Tibial artery (tissue), 4 donors: ENCODE measurements at regions not wholly inside any gene's neighbourhood (a gene's known extent, or its start where the extent isn't known, plus 50 kb on each side); places are given as distances from the start of the nearest gene placed in this dataset.
"Not testable (repeated sequence)": the region's sequence is repeated elsewhere in the genome, so short reads cannot be mapped to it uniquely, and the experiment has no call there.

Experiments used
- DNase-seq, 2 donors: peaks; one replicate each; pipeline ENCODE4 v3.0.0-alpha.2; 2019
- H3K27ac ChIP-seq, 2 donors: fragments of 200-600 bp; sonication (generic) in 1 of 2; 1 replicate in 1 of 2; 2 replicates in 1 of 2; pipeline ENCODE4 v1.5.1; 2018 to 2019; ENCODE audit warnings: mild to moderate bottlenecking in 1 of 2
- H3K27me3 ChIP-seq, 2 donors: fragments of 200-600 bp; sonication (generic) in 1 of 2; one replicate each; pipeline versions ENCODE4 v1.5.1 to v1.6.0; 2016 to 2019
- H3K36me3 ChIP-seq, 3 donors: fragments of 200-600 bp; sonication (generic) in 2 of 3; one replicate each; pipeline ENCODE4 v1.5.1; 2016 to 2019; ENCODE audit warnings: mild to moderate bottlenecking in 2 of 3
- H3K4me1 ChIP-seq, 4 donors: fragments of 200-600 bp; sonication (generic) in 2 of 4; 1 replicate in 3 of 4; 2 replicates in 1 of 4; pipeline ENCODE4 v1.5.1; 2016 to 2019
- H3K4me3 ChIP-seq, 2 donors: fragments of 200-600 bp; sonication (generic) in 1 of 2; 1 replicate in 1 of 2; 2 replicates in 1 of 2; pipeline ENCODE4 v1.5.1; 2018 to 2019; ENCODE audit warnings: mild to moderate bottlenecking in 2 of 2
- H3K9me3 ChIP-seq, 3 donors: fragments of 200-600 bp; sonication (generic) in 1 of 3; one replicate each; pipeline ENCODE4 v1.5.1; 2016 to 2019
- CTCF ChIP-seq, 2 experiments: fragments of 200-600 bp in 1 of 2; fragments of 450-650 bp in 1 of 2; IDR thresholded peaks; one replicate each; pipeline ENCODE4 v1.5.1; 2017 to 2019; ENCODE audit warnings: antibody characterized with exemption in 2 of 2, mild to moderate bottlenecking in 1 of 2, moderate library complexity in 1 of 2
- intact Hi-C: fragments of 100-400 bp; cut with DNase I; formaldehyde crosslinking; loops from one replicate; pipeline ENCODE4 v1.15.0; 2023; ENCODE audit warnings: low total_unique reads

- Histone ChIP-seq H3K27ac (no peak overlapping the region), H3K27me3 (no peaks in the 10 kb centered on the region), H3K4me3 (no peak overlapping the region), H3K9me3 (no peaks in the 10 kb centered on the region), H3K36me3 (no peaks in the 10 kb centered on the region), H3K4me1 (peaks cover 0 to 15% (median 0%) of the 10 kb centered on the region in 4 donors)
- no peak for DNase-seq
- TF ChIP-seq CTCF (IDR thresholded peaks at IDR 0.05) = no peak
- intact Hi-C loops = no loop called here
Measured at GRCh38 chr2:203629699-203630098, 76.7 kb upstream of the CD28 start.

- intact Hi-C loops = no loop called here
- no peak for DNase-seq
- H3K36me3 ChIP-seq = no peaks in the 10 kb centered on the region
- no peak overlapping the region for H3K27ac ChIP-seq
- peaks cover 0 to 15% (median 0%) of the 10 kb centered on the region in 4 donors for H3K4me1 ChIP-seq
- no peaks in the 10 kb centered on the region for H3K27me3 ChIP-seq
- H3K4me3 ChIP-seq = no peak overlapping the region
- no peaks in the 10 kb centered on the region for H3K9me3 ChIP-seq
- TF ChIP-seq CTCF (IDR thresholded peaks at IDR 0.05) = no peak
Measured at GRCh38 chr2:203631068-203631757, 75.2 kb upstream of the CD28 start.

- Histone ChIP-seq H3K36me3 (no peaks in the 10 kb centered on the region), H3K4me3 (no peak overlapping the region), H3K4me1 (peaks cover 0 to 14% (median 6%) of the 10 kb centered on the region in 4 donors), H3K27ac (peak overlapping the region in 1 of 2 donors; percentile 21), H3K9me3 (no peaks in the 10 kb centered on the region), H3K27me3 (no peaks in the 10 kb centered on the region)
- intact Hi-C loops = no loop called here
- DNase-seq = peak; percentile 45 to 68
- TF ChIP-seq CTCF (IDR thresholded peaks at IDR 0.05) = no peak
Measured at GRCh38 chr2:203636588-203637470, 69.6 kb upstream of the CD28 start.

GRCh38 chr2:203637471-203638167, 68.8 kb upstream of the CD28 start:
- Histone ChIP-seq H3K9me3 (no peaks in the 10 kb centered on the region), H3K36me3 (no peaks in the 10 kb centered on the region), H3K4me1 (peaks cover 0 to 14% (median 6%) of the 10 kb centered on the region in 4 donors), H3K27ac (peak overlapping the region in 1 of 2 donors; percentile 21), H3K27me3 (no peaks in the 10 kb centered on the region), H3K4me3 (no peak overlapping the region)
- intact Hi-C loops = no loop called here
- no peak for TF ChIP-seq CTCF (IDR thresholded peaks at IDR 0.05)
- DNase-seq = no peak

GRCh38 chr2:203641865-203642264, 64.6 kb upstream of the CD28 start:
- H3K27me3 ChIP-seq, DNase-seq, H3K9me3 ChIP-seq, H3K27ac ChIP-seq, intact Hi-C loops, H3K4me3 ChIP-seq, H3K36me3 ChIP-seq: not testable (repeated sequence)
- H3K4me1 ChIP-seq = peaks cover 0 to 12% (median 5%) of the 10 kb centered on the region in 4 donors

GRCh38 chr2:203642841-203643240, 63.6 kb upstream of the CD28 start:
- H3K27me3 ChIP-seq, H3K36me3 ChIP-seq, DNase-seq, intact Hi-C loops, H3K4me3 ChIP-seq, H3K27ac ChIP-seq, H3K9me3 ChIP-seq, H3K4me1 ChIP-seq: not testable (repeated sequence)
